ENCODE measurements at regions not wholly inside any gene's neighbourhood (a gene's known extent, or its start where the extent isn't known, plus 50 kb on each side); places are given as distances from the start of the nearest gene placed in this dataset.
"Not testable (repeated sequence)": the region's sequence is repeated elsewhere in the genome, so short reads cannot be mapped to it uniquely, and the experiment has no call there.

DNA sequence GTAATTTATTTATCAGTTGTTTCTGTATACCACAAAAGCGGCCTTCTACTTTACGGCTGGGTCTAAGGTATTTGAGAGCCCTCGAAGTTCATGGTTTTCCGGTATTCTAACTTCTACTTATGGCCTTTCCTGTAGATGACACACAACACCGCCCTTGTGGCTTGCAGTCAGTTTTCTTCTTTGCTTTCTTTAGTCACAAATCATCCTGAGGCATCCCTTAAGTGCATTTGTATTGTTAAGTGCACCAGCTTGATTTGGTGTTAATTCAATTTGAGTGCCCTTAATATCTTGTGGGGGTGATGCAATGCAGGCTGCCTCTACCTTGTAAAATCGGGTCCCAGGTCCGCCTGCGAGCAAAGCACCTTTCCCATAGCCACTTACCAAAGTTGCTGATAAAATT, 511.9 kb downstream of the CCDC171 start:
- Histone ChIP-seq H3K27me3 (replicated peaks; ENCODE audit: control insufficient read depth, insufficient read depth, low read length) (no peaks in the 10 kb centered on the region), H3K4me3 (replicated peaks; ENCODE audit: low read depth, low read length) (no peak overlapping the region), H3K36me3 (ENCODE audit: control insufficient read depth, insufficient read depth, low read length) (no peaks in the 10 kb centered on the region)
- TF ChIP-seq, protein P1, sequence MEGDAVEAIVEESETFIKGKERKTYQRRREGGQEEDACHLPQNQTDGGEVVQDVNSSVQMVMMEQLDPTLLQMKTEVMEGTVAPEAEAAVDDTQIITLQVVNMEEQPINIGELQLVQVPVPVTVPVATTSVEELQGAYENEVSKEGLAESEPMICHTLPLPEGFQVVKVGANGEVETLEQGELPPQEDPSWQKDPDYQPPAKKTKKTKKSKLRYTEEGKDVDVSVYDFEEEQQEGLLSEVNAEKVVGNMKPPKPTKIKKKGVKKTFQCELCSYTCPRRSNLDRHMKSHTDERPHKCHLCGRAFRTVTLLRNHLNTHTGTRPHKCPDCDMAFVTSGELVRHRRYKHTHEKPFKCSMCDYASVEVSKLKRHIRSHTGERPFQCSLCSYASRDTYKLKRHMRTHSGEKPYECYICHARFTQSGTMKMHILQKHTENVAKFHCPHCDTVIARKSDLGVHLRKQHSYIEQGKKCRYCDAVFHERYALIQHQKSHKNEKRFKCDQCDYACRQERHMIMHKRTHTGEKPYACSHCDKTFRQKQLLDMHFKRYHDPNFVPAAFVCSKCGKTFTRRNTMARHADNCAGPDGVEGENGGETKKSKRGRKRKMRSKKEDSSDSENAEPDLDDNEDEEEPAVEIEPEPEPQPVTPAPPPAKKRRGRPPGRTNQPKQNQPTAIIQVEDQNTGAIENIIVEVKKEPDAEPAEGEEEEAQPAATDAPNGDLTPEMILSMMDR (IDR thresholded peaks at IDR 0.05; ENCODE audit: insufficient read depth, low read length, poor library complexity, severe bottlenecking) = no peak
- no peak for DNase-seq (ENCODE audit: extremely low read depth, insufficient read length)

DNA sequence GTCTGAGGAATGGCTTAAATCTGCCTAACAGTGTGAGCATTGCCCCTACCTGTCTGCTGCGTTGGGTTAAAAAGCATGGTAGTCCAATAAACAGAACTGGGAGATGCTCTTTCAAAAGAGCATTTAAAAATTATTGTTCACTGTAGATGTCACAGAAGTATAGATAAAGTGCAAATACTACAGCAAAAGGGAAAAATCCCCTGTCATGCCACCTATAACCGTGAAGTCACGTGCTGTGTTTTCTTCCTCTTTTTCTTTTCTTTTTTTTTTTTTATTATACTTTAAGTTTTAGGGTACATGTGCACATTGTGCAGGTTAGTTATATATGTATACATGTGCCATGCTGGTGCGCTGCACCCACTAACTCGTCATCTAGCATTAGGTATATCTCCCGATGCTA, 513.4 kb downstream of the CCDC171 start:
- H3K27me3 ChIP-seq (replicated peaks; ENCODE audit: control insufficient read depth, insufficient read depth, low read length); DNase-seq (ENCODE audit: extremely low read depth, insufficient read length); H3K4me3 ChIP-seq (replicated peaks; ENCODE audit: low read depth, low read length): not testable (repeated sequence)

GRCh38 chr9:16068476-16068875, 515.6 kb downstream of the CCDC171 start:
- H3K36me3 ChIP-seq (ENCODE audit: control insufficient read depth, insufficient read depth, low read length) = no peaks in the 10 kb centered on the region
- no peak for DNase-seq (ENCODE audit: extremely low read depth, insufficient read length)
- H3K4me3 ChIP-seq (replicated peaks; ENCODE audit: low read depth, low read length) = no peak overlapping the region
- H3K27me3 ChIP-seq (replicated peaks; ENCODE audit: control insufficient read depth, insufficient read depth, low read length) = no peaks in the 10 kb centered on the region
- TF ChIP-seq, protein P1 (IDR thresholded peaks at IDR 0.05; ENCODE audit: insufficient read depth, low read length, poor library complexity, severe bottlenecking) = no peak

More for the DNA sequence above, 513.4 kb downstream of the CCDC171 start:
- H3K36me3 ChIP-seq (ENCODE audit: control insufficient read depth, insufficient read depth, low read length) = not testable (repeated sequence)

DNA sequence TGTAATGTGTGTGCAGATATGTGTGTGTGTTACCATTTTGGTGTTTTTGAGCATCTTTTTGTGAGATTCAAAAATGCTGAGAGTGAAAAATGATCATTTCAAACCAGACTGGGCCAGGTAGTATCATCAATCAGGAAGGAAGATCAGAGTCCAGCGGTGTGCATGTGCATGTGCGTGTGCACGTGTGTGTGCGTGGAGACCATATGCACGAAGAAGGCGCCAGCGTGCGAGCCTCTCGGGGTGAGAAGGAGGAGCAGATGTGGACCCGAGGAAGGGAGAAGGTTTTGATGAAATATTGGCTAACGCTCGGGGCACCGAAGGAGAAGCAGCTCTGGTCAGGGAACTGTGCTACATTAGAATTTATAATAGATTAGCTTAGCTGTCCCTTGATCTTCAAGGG, 516.4 kb downstream of the CCDC171 start:
- Histone ChIP-seq H3K36me3 (ENCODE audit: control insufficient read depth, insufficient read depth, low read length) (no peaks in the 10 kb centered on the region), H3K4me3 (replicated peaks; ENCODE audit: low read depth, low read length) (no peak overlapping the region), H3K27me3 (replicated peaks; ENCODE audit: control insufficient read depth, insufficient read depth, low read length) (no peaks in the 10 kb centered on the region)
- DNase-seq (ENCODE audit: extremely low read depth, insufficient read length) = no peak
- TF ChIP-seq, protein P1 (IDR thresholded peaks at IDR 0.05; ENCODE audit: insufficient read depth, low read length, poor library complexity, severe bottlenecking) = no peak

GRCh38 chr9:16069671-16070454, 517.0 kb downstream of the CCDC171 start:
- Histone ChIP-seq H3K36me3 (ENCODE audit: control insufficient read depth, insufficient read depth, low read length) (no peaks in the 10 kb centered on the region), H3K4me3 (replicated peaks; ENCODE audit: low read depth, low read length) (no peak overlapping the region), H3K27me3 (replicated peaks; ENCODE audit: control insufficient read depth, insufficient read depth, low read length) (no peaks in the 10 kb centered on the region)
- no peak for DNase-seq (ENCODE audit: extremely low read depth, insufficient read length)
- TF ChIP-seq, protein P1 (IDR thresholded peaks at IDR 0.05; ENCODE audit: insufficient read depth, low read length, poor library complexity, severe bottlenecking) = no peak

DNA sequence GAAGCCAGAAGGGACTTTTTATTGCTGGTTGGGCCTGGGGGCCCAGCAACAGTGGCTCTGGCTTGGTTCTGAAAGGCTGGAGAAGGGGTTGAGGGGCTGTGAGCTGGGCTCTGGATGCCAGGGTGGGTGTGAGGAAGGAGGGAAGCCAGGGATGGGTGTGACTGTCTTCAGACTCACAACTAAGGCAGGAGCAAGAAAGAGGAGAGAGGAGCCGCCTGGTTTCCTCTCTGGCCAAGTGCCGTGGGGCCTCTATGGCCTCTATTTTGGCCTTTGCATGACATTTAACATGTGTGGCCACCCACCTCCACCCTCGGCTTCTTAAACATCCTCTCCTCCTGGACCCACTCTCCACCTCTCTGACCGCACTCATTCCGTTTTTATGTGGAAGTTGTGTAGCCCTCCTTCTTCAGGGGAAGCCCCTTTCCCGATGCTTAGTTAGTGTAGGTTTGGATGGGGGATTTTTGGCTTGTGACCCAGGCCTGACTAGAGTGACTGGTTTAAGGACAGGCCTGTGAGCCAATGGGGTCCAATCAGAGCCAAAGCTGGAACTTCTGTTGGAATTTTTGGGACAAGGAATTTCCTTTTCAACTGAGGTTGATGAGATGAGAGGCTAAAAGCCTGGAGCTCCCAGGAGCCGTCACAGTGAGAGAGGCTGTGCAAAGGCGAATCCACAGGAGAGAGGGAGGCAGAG, 517.8 kb downstream of the CCDC171 start:
- H3K4me3 ChIP-seq (replicated peaks; ENCODE audit: low read depth, low read length) = no peak overlapping the region
- TF ChIP-seq, protein P1 (IDR thresholded peaks at IDR 0.05; ENCODE audit: insufficient read depth, low read length, poor library complexity, severe bottlenecking) = no peak
- DNase-seq (ENCODE audit: extremely low read depth, insufficient read length) = no peak
- no peaks in the 10 kb centered on the region for H3K36me3 ChIP-seq (ENCODE audit: control insufficient read depth, insufficient read depth, low read length)
- no peaks in the 10 kb centered on the region for H3K27me3 ChIP-seq (replicated peaks; ENCODE audit: control insufficient read depth, insufficient read depth, low read length)
